Mesenchymal stem cell (in vitro differentiated cells and primary cell): ENCODE measurements at regions not wholly inside any gene's neighbourhood (a gene's known extent, or its start where the extent isn't known, plus 50 kb on each side); places are given as distances from the start of the nearest gene placed in this dataset.

Source experiments
- DNase-seq: peaks from one replicate; pipeline ENCODE4 v3.0.0-alpha.2; 2013
- H2AFZ ChIP-seq: one replicate; pipeline ENCODE4 v1.6.1; 2013; ENCODE audit warnings: low read depth, mild to moderate bottlenecking, control low read depth, inconsistent platforms, low read length, moderate library complexity
- H2AK5ac ChIP-seq: 2 replicates; pipeline ENCODE4 v1.6.1; 2013; ENCODE audit warnings: low read length, moderate library complexity, mild to moderate bottlenecking, inconsistent platforms; ENCODE audit not compliant: severe bottlenecking
- H2BK120ac ChIP-seq: one replicate; pipeline ENCODE4 v1.6.1; 2013; ENCODE audit warnings: low read depth, mild to moderate bottlenecking, inconsistent platforms, low read length, moderate library complexity
- H2BK12ac ChIP-seq, 2 experiments: one replicate each; pipeline ENCODE4 v1.6.1; 2013; ENCODE audit warnings: inconsistent platforms in 2 of 2, low read length in 2 of 2, mild to moderate bottlenecking in 2 of 2, moderate library complexity in 2 of 2, control low read depth in 1 of 2
- H2BK15ac ChIP-seq: one replicate; pipeline ENCODE4 v1.6.1; 2013; ENCODE audit warnings: mild to moderate bottlenecking, low read depth, inconsistent platforms; ENCODE audit not compliant: poor library complexity, severe bottlenecking
- H2BK5ac ChIP-seq: 2 replicates; pipeline ENCODE4 v1.6.1; 2013; ENCODE audit warnings: low read depth, mild to moderate bottlenecking, low read length, control low read depth, inconsistent platforms; ENCODE audit not compliant: poor library complexity, severe bottlenecking
- H3K14ac ChIP-seq, 2 experiments: one replicate each; pipeline ENCODE4 v1.6.1; 2013; ENCODE audit warnings: inconsistent platforms in 2 of 2, low read length in 2 of 2, control low read depth in 1 of 2, mild to moderate bottlenecking in 1 of 2, moderate library complexity in 1 of 2
- H3K18ac ChIP-seq, 2 experiments: one replicate each; pipeline ENCODE4 v1.6.1; 2013; ENCODE audit warnings: inconsistent platforms in 2 of 2, low read length in 2 of 2, control low read depth in 1 of 2, low read depth in 1 of 2, mild to moderate bottlenecking in 1 of 2
- H3K23ac ChIP-seq, 2 experiments: one replicate each; pipeline ENCODE4 v1.6.1; 2013; ENCODE audit warnings: inconsistent platforms in 2 of 2, low read length in 2 of 2, mild to moderate bottlenecking in 2 of 2, moderate library complexity in 2 of 2, control low read depth in 1 of 2
- H3K27ac ChIP-seq: 2 replicates; pipeline ENCODE4 v1.5.1; 2013; ENCODE audit warnings: mild to moderate bottlenecking, moderate library complexity, low read length, control low read depth, inconsistent platforms; ENCODE audit not compliant: poor library complexity, severe bottlenecking
- H3K27me3 ChIP-seq, 2 experiments: 2 replicates each; pipeline versions ENCODE4 v1.6.1 to v1.7.0; 2013; ENCODE audit warnings: low read length in 2 of 2, mild to moderate bottlenecking in 2 of 2, moderate library complexity in 2 of 2, control low read depth in 1 of 2, inconsistent platforms in 1 of 2; ENCODE audit not compliant: control insufficient read depth in 1 of 2, insufficient read depth in 1 of 2
- H3K36me3 ChIP-seq, 2 experiments: 2 replicates each; pipeline versions ENCODE4 v1.6.1 to v1.7.0; 2013; ENCODE audit warnings: low read length in 2 of 2, control low read depth in 1 of 2, inconsistent platforms in 1 of 2, low read depth in 1 of 2, mild to moderate bottlenecking in 1 of 2; ENCODE audit not compliant: insufficient read depth in 2 of 2, control insufficient read depth in 1 of 2
- H3K4ac ChIP-seq, 2 experiments: one replicate each; pipeline ENCODE4 v1.6.1; 2013; ENCODE audit warnings: inconsistent platforms in 2 of 2, low read length in 2 of 2, mild to moderate bottlenecking in 2 of 2, moderate library complexity in 2 of 2, control low read depth in 1 of 2, low read depth in 1 of 2
- H3K4me1 ChIP-seq: 2 replicates; pipeline ENCODE4 v1.6.1; 2013; ENCODE audit warnings: low read depth, low read length, control low read depth; ENCODE audit not compliant: control insufficient read depth, insufficient read depth
- H3K4me2 ChIP-seq: 2 replicates; pipeline ENCODE4 v1.6.1; 2013; ENCODE audit warnings: low read length, mild to moderate bottlenecking, inconsistent platforms; ENCODE audit not compliant: poor library complexity, severe bottlenecking
- H3K4me3 ChIP-seq, 2 experiments: 2 replicates each; pipeline versions ENCODE4 v1.5.1 to v1.7.0; 2013; ENCODE audit warnings: low read length in 2 of 2, mild to moderate bottlenecking in 2 of 2, control low read depth in 1 of 2, low read depth in 1 of 2; ENCODE audit not compliant: insufficient read depth in 1 of 2
- H3K79me1 ChIP-seq: replicated peaks from 2 replicates; pipeline ENCODE4 v1.6.1; 2013; ENCODE audit warnings: mild to moderate bottlenecking, control low read depth, low read length, inconsistent platforms; ENCODE audit not compliant: poor library complexity, severe bottlenecking
- H3K9ac ChIP-seq: 2 replicates; pipeline ENCODE4 v1.7.0; 2013; ENCODE audit warnings: mild to moderate bottlenecking, low read length, moderate library complexity
- H3K9me3 ChIP-seq: 2 replicates; pipeline ENCODE4 v1.7.0; 2013; ENCODE audit warnings: mild to moderate bottlenecking, low read length; ENCODE audit not compliant: control insufficient read depth
- H4K8ac ChIP-seq: one replicate; pipeline ENCODE4 v1.6.1; 2013; ENCODE audit warnings: inconsistent platforms, mild to moderate bottlenecking, low read length, moderate library complexity
- H4K91ac ChIP-seq: one replicate; pipeline ENCODE4 v1.6.1; 2013; ENCODE audit warnings: mild to moderate bottlenecking, low read length, inconsistent platforms
- WGBS: methylation state at CpG from one replicate; pipeline ENCODE4 v1.1.7; 2013; ENCODE audit warnings: mixed read lengths; 5-methylcytosine and 5-hydroxymethylcytosine counted together

DNA sequence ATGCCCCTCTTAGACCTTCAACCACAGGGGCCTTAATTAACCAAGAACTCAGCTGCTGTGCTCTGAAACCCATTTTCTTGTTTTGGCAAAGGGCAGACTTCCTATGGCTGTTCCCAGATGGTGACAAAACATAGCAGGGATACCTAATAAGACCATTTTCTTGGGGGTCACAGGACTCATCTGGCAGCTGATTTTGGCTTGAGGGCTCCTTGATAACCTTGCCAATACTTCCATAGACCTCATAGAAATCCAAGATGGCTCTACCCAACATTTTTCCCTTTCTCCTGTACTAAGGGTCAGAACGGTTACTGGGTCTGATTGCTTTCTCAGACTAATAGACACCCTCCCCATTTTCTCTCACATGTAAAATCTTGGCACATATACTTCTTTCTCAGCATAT lies 757.7 kb upstream of the SEMA6A start:
- Histone ChIP-seq H3K9ac (no peak overlapping the region), H4K8ac (no peak overlapping the region), H3K23ac (no peak overlapping the region), H4K91ac (no peak overlapping the region), H2AK5ac (no peak overlapping the region), H2BK12ac (no peak overlapping the region), H3K4me2 (no peak overlapping the region), H2AFZ (no peak overlapping the region), H3K36me3 (no peaks in the 10 kb centered on the region), H3K14ac (no peak overlapping the region), H3K4me1 (no peaks in the 10 kb centered on the region), H3K27ac (no peak overlapping the region), H2BK15ac (no peak overlapping the region), H3K18ac (no peak overlapping the region), H3K4ac (no peak overlapping the region), H3K79me1 (no peaks in the 10 kb centered on the region), H2BK120ac (no peak overlapping the region), H3K4me3 (no peak overlapping the region), H3K9me3 (peaks cover 7% of the 10 kb centered on the region), H3K27me3 (no peaks in the 10 kb centered on the region), H2BK5ac (no peak overlapping the region)
- WGBS: 100% methylated on average over 1 of the region's 1 CpG
- no peak for DNase-seq

DNA sequence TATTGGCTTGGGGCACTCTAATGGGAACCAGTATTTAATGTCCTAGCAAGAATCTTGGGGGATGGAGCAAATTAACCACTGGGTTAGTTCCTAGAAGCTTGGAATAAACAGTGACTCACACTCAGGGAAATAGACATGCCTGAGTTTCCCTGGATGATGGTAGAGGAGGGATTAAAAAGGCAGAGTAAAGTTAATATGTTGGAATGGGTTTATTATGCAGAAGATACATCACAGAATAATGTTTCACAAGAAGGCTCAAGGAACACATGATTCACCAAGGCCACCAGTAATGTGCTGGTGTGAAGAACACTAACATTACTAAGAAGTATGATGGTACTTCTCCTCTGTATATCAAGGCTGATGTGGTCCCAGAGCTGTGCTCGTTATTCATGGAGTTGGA lies 752.9 kb upstream of the SEMA6A start:
- Histone ChIP-seq H3K27ac (no peak overlapping the region), H2BK15ac (no peak overlapping the region), H3K9me3 (peaks cover 11% of the 10 kb centered on the region), H3K4ac (no peak overlapping the region), H2BK5ac (no peak overlapping the region), H2AFZ (no peak overlapping the region), H4K8ac (no peak overlapping the region), H3K9ac (no peak overlapping the region), H2BK12ac (no peak overlapping the region), H3K36me3 (no peaks in the 10 kb centered on the region), H3K4me1 (no peaks in the 10 kb centered on the region), H3K23ac (no peak overlapping the region), H3K18ac (no peak overlapping the region), H2AK5ac (no peak overlapping the region), H2BK120ac (no peak overlapping the region), H3K27me3 (no peaks in the 10 kb centered on the region), H3K4me3 (no peak overlapping the region), H3K14ac (no peak overlapping the region), H3K4me2 (no peak overlapping the region), H3K79me1 (no peaks in the 10 kb centered on the region), H4K91ac (no peak overlapping the region)
- 69% methylated on average over 1 of the region's 1 CpG for WGBS
- no peak for DNase-seq

DNA sequence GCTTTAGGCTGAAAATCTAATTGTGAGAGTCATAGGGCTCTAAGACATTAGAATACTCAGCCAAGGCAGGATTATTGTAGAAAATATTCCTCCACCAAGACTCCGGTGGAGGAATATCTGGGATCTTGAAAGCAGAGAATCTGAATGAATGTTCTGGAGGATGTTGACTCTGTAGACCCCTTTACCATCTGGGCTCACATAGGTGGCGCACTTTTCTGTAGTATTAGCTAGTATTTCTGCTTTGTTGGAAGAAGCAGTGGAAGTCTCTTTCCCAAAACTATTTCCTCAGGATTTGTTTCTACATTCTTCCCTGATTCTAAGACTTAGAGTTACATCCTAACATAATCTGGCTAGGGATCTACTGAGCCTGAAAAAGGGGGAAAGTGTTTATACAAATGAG lies 752.4 kb upstream of the SEMA6A start:
- Histone ChIP-seq H3K9ac (no peak overlapping the region), H3K27ac (no peak overlapping the region), H3K4me1 (no peaks in the 10 kb centered on the region), H3K27me3 (no peaks in the 10 kb centered on the region), H3K18ac (no peak overlapping the region), H3K4me2 (no peak overlapping the region), H2BK12ac (no peak overlapping the region), H2BK120ac (no peak overlapping the region), H2AFZ (no peak overlapping the region), H2BK15ac (no peak overlapping the region), H2AK5ac (no peak overlapping the region), H3K79me1 (no peaks in the 10 kb centered on the region), H4K8ac (no peak overlapping the region), H3K14ac (no peak overlapping the region), H3K4ac (no peak overlapping the region), H3K9me3 (peaks cover 11% of the 10 kb centered on the region), H4K91ac (no peak overlapping the region), H3K4me3 (no peak overlapping the region), H3K23ac (no peak overlapping the region), H2BK5ac (no peak overlapping the region), H3K36me3 (no peaks in the 10 kb centered on the region)
- DNase-seq: no peak
- WGBS: 90% methylated on average over 1 of the region's 2 CpGs

DNA sequence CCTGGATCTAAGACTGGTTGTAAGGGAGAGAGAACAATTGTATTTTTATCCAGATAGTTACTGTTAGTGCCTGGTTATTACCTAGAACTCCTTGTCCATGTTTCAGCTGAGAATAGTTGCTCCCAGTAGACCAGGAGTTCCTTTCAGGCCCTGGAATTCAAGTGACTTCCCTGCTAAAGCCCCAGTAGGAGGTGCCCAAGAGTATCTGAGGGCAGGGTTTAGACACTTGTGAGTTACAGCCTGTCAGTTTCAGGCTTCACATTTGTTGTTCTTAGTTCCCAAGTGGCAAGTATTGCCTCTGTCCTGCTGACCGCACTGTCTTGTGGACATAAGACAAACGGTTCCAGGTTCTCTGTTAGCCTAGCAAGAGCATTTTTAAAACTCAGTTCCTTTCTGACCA lies 743.9 kb upstream of the SEMA6A start:
- no peaks in the 10 kb centered on the region for H3K36me3 ChIP-seq
- H3K9ac ChIP-seq: no peak overlapping the region
- no peak overlapping the region for H3K14ac ChIP-seq
- H2AFZ ChIP-seq: no peak overlapping the region
- no peaks in the 10 kb centered on the region for H3K79me1 ChIP-seq
- no peaks in the 10 kb centered on the region for H3K4me1 ChIP-seq
- no peak overlapping the region for H3K27ac ChIP-seq
- no peak overlapping the region for H2BK5ac ChIP-seq
- no peak overlapping the region for H3K4me3 ChIP-seq
- H2AK5ac ChIP-seq: no peak overlapping the region
- DNase-seq: no peak
- H3K23ac ChIP-seq: no peak overlapping the region
- no peak overlapping the region for H4K91ac ChIP-seq
- WGBS: 53% methylated on average over 2 of the region's 2 CpGs
- no peak overlapping the region for H3K4me2 ChIP-seq
- H2BK15ac ChIP-seq: no peak overlapping the region
- H2BK12ac ChIP-seq: no peak overlapping the region
- no peaks in the 10 kb centered on the region for H3K27me3 ChIP-seq
- H2BK120ac ChIP-seq: no peak overlapping the region
- H3K9me3 ChIP-seq: no peaks in the 10 kb centered on the region
- no peak overlapping the region for H3K4ac ChIP-seq
- no peak overlapping the region for H4K8ac ChIP-seq
- H3K18ac ChIP-seq: no peak overlapping the region
